HG03175 (cell line): ENCODE measurements at regions not wholly inside any gene's neighbourhood (a gene's known extent, or its start where the extent isn't known, plus 50 kb on each side); places are given as distances from the start of the nearest gene placed in this dataset.

Experiments used
- ATAC-seq: cut with Tn5 transposase; IDR thresholded peaks from one replicate; pipeline ENCODE4 v1.9.1; 2021; ENCODE audit warnings: mild to moderate bottlenecking, moderate library complexity; ENCODE audit not compliant: unreplicated experiment

- ATAC-seq = no peak
These were observed 774.8 kb upstream of the TENM3 start for GRCh38 chr4:181468451-181468850.

- ATAC-seq = no peak
These were observed 772.9 kb upstream of the TENM3 start for GRCh38 chr4:181470306-181470705.

GRCh38 chr4:181475359-181475758, 767.8 kb upstream of the TENM3 start:
- ATAC-seq = no peak

- ATAC-seq = no peak
These were observed 767.3 kb upstream of the TENM3 start for GRCh38 chr4:181475781-181476507.

- no peak for ATAC-seq
These were observed 766.7 kb upstream of the TENM3 start for GRCh38 chr4:181476508-181476890.

GRCh38 chr4:181477591-181477990, 765.6 kb upstream of the TENM3 start:
- ATAC-seq = no peak

- ATAC-seq = no peak
These were observed 764.5 kb upstream of the TENM3 start for GRCh38 chr4:181478656-181479055.

GRCh38 chr4:181479141-181479540, 764.1 kb upstream of the TENM3 start:
- ATAC-seq = no peak

GRCh38 chr4:181484396-181484795, 758.8 kb upstream of the TENM3 start:
- ATAC-seq = no peak

GRCh38 chr4:181488926-181489325, 754.3 kb upstream of the TENM3 start:
- ATAC-seq = no peak

- ATAC-seq = no peak
These were observed 745.1 kb upstream of the TENM3 start for GRCh38 chr4:181498148-181498547.

GRCh38 chr4:181502611-181503010, 740.6 kb upstream of the TENM3 start:
- no peak for ATAC-seq

- ATAC-seq = no peak
These were observed 739.4 kb upstream of the TENM3 start for GRCh38 chr4:181503687-181504390.

- ATAC-seq = no peak
These were observed 738.3 kb upstream of the TENM3 start for GRCh38 chr4:181504924-181505323.

- ATAC-seq = no peak
These were observed 735.9 kb upstream of the TENM3 start for GRCh38 chr4:181507180-181507835.

- ATAC-seq = no peak
These were observed 735.3 kb upstream of the TENM3 start for GRCh38 chr4:181507938-181508337.

GRCh38 chr4:181508601-181509000, 734.6 kb upstream of the TENM3 start:
- no peak for ATAC-seq

GRCh38 chr4:181509073-181509472, 734.1 kb upstream of the TENM3 start:
- ATAC-seq = no peak

- ATAC-seq = no peak
These were observed 725.7 kb upstream of the TENM3 start for GRCh38 chr4:181517491-181517890.

GRCh38 chr4:181520790-181521189, 722.4 kb upstream of the TENM3 start:
- no peak for ATAC-seq

- no peak for ATAC-seq
These were observed 719.2 kb upstream of the TENM3 start for GRCh38 chr4:181523973-181524372.

GRCh38 chr4:181524499-181524898, 718.7 kb upstream of the TENM3 start:
- ATAC-seq = no peak
